ENCODE measurements at regions not wholly inside any gene's neighbourhood (a gene's known extent, or its start where the extent isn't known, plus 50 kb on each side); places are given as distances from the start of the nearest gene placed in this dataset.

- Mint-ChIP-seq H3K27ac (no peak overlapping the region), H3K36me3 (peaks cover 19% of the 10 kb centered on the region), H3K9me3 (peaks cover 48% of the 10 kb centered on the region), H3K4me1 (peaks cover 15% of the 10 kb centered on the region), H3K27me3 (ENCODE audit: low read depth) (peaks cover 3% of the 10 kb centered on the region; the same call in 1 of the 2 replicates), H3K4me3 (no peak overlapping the region)
- POLR2A ChIA-PET: no interaction called here
- TF ChIP-seq, protein P1, sequence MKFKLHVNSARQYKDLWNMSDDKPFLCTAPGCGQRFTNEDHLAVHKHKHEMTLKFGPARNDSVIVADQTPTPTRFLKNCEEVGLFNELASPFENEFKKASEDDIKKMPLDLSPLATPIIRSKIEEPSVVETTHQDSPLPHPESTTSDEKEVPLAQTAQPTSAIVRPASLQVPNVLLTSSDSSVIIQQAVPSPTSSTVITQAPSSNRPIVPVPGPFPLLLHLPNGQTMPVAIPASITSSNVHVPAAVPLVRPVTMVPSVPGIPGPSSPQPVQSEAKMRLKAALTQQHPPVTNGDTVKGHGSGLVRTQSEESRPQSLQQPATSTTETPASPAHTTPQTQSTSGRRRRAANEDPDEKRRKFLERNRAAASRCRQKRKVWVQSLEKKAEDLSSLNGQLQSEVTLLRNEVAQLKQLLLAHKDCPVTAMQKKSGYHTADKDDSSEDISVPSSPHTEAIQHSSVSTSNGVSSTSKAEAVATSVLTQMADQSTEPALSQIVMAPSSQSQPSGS (CRISPR knock-in tag; IDR thresholded peaks at IDR 0.05; ENCODE audit: borderline replicate concordance, low read depth): no peak
- TF ChIP-seq IRF2 (CRISPR knock-in tag; IDR thresholded peaks at IDR 0.05; ENCODE audit: borderline replicate concordance, low read depth) (no peak), FOXP1 (CRISPR knock-in tag; IDR thresholded peaks at IDR 0.05; ENCODE audit: borderline replicate concordance) (no peak), GTF2I (CRISPR knock-in tag; conservative IDR thresholded peaks at IDR 0.05) (no peak), RELA (CRISPR knock-in tag; IDR thresholded peaks at IDR 0.05; ENCODE audit: borderline replicate concordance) (no peak), SP1 (CRISPR knock-in tag; conservative IDR thresholded peaks at IDR 0.05) (no peak)
- no peak for DNase-seq (ENCODE audit: low spot score)
- CTCF ChIA-PET: no interaction called here
- no peak for ATAC-seq
Measured at GRCh38 chr13:97600458-97601075, 166.6 kb downstream of the RAP2A start.

DNA sequence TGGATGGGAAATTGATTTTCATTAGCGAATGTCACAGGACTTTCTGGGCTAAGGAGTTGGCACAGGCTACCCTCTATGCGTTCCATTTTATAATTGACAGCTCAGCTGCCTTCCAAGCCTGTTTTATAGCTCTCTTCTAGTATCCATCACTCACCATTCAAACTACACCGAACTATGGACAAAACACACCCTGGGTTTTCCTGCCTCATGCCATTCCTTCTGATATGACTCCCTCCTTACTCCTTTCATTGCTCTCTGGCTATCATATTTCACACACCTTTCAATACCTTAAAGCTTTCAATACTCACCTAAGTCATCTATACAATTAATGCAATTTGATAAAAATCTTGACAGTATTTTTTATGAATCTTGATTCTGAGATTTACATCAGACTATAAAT is 181.3 kb downstream of the RAP2A start:
- ATAC-seq: no peak
- no peak overlapping the region for H3K4me3 Mint-ChIP-seq
- CTCF ChIA-PET: no interaction called here

DNA sequence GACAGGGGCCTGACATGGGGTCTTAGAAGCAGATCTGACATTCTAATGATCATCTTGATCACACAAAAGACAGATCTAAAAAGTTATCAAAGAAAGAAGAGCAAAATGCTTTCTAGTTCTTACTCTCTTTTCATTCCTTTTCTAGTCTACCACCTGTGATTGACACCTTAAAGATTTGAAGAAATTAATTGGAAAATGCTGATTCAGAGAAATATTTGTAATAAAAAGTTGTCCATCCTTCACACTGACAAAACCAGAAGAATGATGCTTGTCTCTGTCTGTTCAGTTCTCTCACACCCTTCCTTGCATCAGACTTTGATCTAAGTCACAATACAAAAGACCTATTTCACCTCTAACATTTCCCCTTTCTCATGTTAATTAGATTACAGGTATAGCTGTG is 182.4 kb downstream of the RAP2A start:
- Mint-ChIP-seq H3K4me1 (peaks cover 25% of the 10 kb centered on the region), H3K36me3 (no peaks in the 10 kb centered on the region), H3K27ac (no peak overlapping the region), H3K9me3 (peaks cover 9% of the 10 kb centered on the region), H3K4me3 (no peak overlapping the region), H3K27me3 (ENCODE audit: low read depth) (no peaks in the 10 kb centered on the region)
- ATAC-seq: no peak
- no peak for DNase-seq (ENCODE audit: low spot score)
- POLR2A ChIA-PET: no interaction called here
- TF ChIP-seq, protein P2, sequence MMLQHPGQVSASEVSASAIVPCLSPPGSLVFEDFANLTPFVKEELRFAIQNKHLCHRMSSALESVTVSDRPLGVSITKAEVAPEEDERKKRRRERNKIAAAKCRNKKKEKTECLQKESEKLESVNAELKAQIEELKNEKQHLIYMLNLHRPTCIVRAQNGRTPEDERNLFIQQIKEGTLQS (CRISPR knock-in tag; conservative IDR thresholded peaks at IDR 0.05): no peak
- TF ChIP-seq ZNF263 (CRISPR knock-in tag; IDR thresholded peaks at IDR 0.05; ENCODE audit: low read depth) (no peak), NFE2L1 (CRISPR knock-in tag; IDR thresholded peaks at IDR 0.05) (no peak), ZNF423 (CRISPR knock-in tag; IDR thresholded peaks at IDR 0.05) (no peak), FOXP4 (CRISPR knock-in tag; IDR thresholded peaks at IDR 0.05) (no peak), ZNF232 (CRISPR knock-in tag; IDR thresholded peaks at IDR 0.05) (no peak), ZBTB21 (CRISPR knock-in tag; IDR thresholded peaks at IDR 0.05; ENCODE audit: borderline replicate concordance) (no peak), JAZF1 (CRISPR knock-in tag; IDR thresholded peaks at IDR 0.05) (no peak), CREM (CRISPR knock-in tag; IDR thresholded peaks at IDR 0.05) (no peak), OVOL2 (CRISPR knock-in tag; IDR thresholded peaks at IDR 0.05; ENCODE audit: borderline replicate concordance) (no peak), GRHL2 (CRISPR knock-in tag; IDR thresholded peaks at IDR 0.05; ENCODE audit: insufficient replicate concordance, severe bottlenecking) (no peak), IRF2 (CRISPR knock-in tag; IDR thresholded peaks at IDR 0.05; ENCODE audit: borderline replicate concordance, low read depth) (no peak), ELF4 (CRISPR knock-in tag; IDR thresholded peaks at IDR 0.05; ENCODE audit: low read depth) (no peak)
- TF ChIP-seq, protein P1 (CRISPR knock-in tag; IDR thresholded peaks at IDR 0.05; ENCODE audit: borderline replicate concordance, low read depth): no peak
- TF ChIP-seq, protein P3, sequence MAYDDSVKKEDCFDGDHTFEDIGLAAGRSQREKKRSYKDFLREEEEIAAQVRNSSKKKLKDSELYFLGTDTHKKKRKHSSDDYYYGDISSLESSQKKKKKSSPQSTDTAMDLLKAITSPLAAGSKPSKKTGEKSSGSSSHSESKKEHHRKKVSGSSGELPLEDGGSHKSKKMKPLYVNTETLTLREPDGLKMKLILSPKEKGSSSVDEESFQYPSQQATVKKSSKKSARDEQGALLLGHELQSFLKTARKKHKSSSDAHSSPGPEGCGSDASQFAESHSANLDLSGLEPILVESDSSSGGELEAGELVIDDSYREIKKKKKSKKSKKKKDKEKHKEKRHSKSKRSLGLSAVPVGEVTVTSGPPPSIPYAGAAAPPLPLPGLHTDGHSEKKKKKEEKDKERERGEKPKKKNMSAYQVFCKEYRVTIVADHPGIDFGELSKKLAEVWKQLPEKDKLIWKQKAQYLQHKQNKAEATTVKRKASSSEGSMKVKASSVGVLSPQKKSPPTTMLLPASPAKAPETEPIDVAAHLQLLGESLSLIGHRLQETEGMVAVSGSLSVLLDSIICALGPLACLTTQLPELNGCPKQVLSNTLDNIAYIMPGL (CRISPR knock-in tag; IDR thresholded peaks at IDR 0.05): no peak
- CTCF ChIA-PET: no interaction called here

More for the DNA sequence above, 181.3 kb downstream of the RAP2A start:
- peaks cover 18% of the 10 kb centered on the region for H3K4me1 Mint-ChIP-seq
- DNase-seq (ENCODE audit: low spot score): no peak
- POLR2A ChIA-PET: no interaction called here
- no peaks in the 10 kb centered on the region for H3K36me3 Mint-ChIP-seq
- no peaks in the 10 kb centered on the region for H3K27me3 Mint-ChIP-seq (ENCODE audit: low read depth)
- H3K9me3 Mint-ChIP-seq: peaks cover 14% of the 10 kb centered on the region
- no peak for TF ChIP-seq ELF4 (CRISPR knock-in tag; IDR thresholded peaks at IDR 0.05; ENCODE audit: low read depth)
- no peak overlapping the region for H3K27ac Mint-ChIP-seq
